ENCODE measurements at regions not wholly inside any gene's neighbourhood (a gene's known extent, or its start where the extent isn't known, plus 50 kb on each side); places are given as distances from the start of the nearest gene placed in this dataset.

- no peak for DNase-seq (ENCODE audit: low read depth in 2 of 2)
Measured at GRCh38 chr6:45791211-45792168, 224.2 kb downstream of the CLIC5 start.

GRCh38 chr6:45789238-45789637, 226.4 kb downstream of the CLIC5 start:
- DNase-seq (ENCODE audit: low read depth in 2 of 2): no peak

- DNase-seq (ENCODE audit: low read depth in 2 of 2): no peak
Measured at GRCh38 chr6:45787384-45787783, 228.3 kb downstream of the CLIC5 start.

- no peak for DNase-seq (ENCODE audit: low read depth in 2 of 2)
Measured at GRCh38 chr6:45786355-45786781, 229.3 kb downstream of the CLIC5 start.

GRCh38 chr6:45784250-45784649, 231.4 kb downstream of the CLIC5 start:
- DNase-seq (ENCODE audit: low read depth in 2 of 2): no peak

- no peak for DNase-seq (ENCODE audit: low read depth in 2 of 2)
Measured at GRCh38 chr6:45783716-45784115, 231.9 kb downstream of the CLIC5 start.

GRCh38 chr6:45781890-45782289, 233.8 kb downstream of the CLIC5 start:
- DNase-seq (ENCODE audit: low read depth in 2 of 2): no peak

GRCh38 chr6:45780523-45780922, 235.1 kb downstream of the CLIC5 start:
- no peak for DNase-seq (ENCODE audit: low read depth in 2 of 2)

GRCh38 chr6:45775026-45775697, 240.5 kb downstream of the CLIC5 start:
- no peak for DNase-seq (ENCODE audit: low read depth in 2 of 2)

- DNase-seq (ENCODE audit: low read depth in 2 of 2): no peak
Measured at GRCh38 chr6:45773906-45774305, 241.8 kb downstream of the CLIC5 start.

GRCh38 chr6:45772886-45773495, 242.7 kb downstream of the CLIC5 start:
- DNase-seq (ENCODE audit: low read depth in 2 of 2): no peak

GRCh38 chr6:45772051-45772450, 243.6 kb downstream of the CLIC5 start:
- no peak for DNase-seq (ENCODE audit: low read depth in 2 of 2)

GRCh38 chr6:45763281-45763680, 252.4 kb downstream of the CLIC5 start:
- DNase-seq (ENCODE audit: low read depth in 2 of 2): no peak

GRCh38 chr6:45759472-45759810, 256.2 kb downstream of the CLIC5 start:
- DNase-seq (ENCODE audit: low read depth in 2 of 2): no peak

GRCh38 chr6:45758787-45759471, 256.7 kb downstream of the CLIC5 start:
- no peak for DNase-seq (ENCODE audit: low read depth in 2 of 2)

- DNase-seq (ENCODE audit: low read depth in 2 of 2): no peak
Measured at GRCh38 chr6:45757443-45758130, 258.1 kb downstream of the CLIC5 start.

- no peak for DNase-seq (ENCODE audit: low read depth in 2 of 2)
Measured at GRCh38 chr6:45756606-45757005, 259.1 kb downstream of the CLIC5 start.

GRCh38 chr6:45754432-45754831, 261.2 kb downstream of the CLIC5 start:
- DNase-seq (ENCODE audit: low read depth in 2 of 2): no peak

GRCh38 chr6:45746046-45746445, 269.6 kb downstream of the CLIC5 start:
- no peak for DNase-seq (ENCODE audit: low read depth in 2 of 2)

GRCh38 chr6:45743028-45743615, 272.5 kb downstream of the CLIC5 start:
- DNase-seq (ENCODE audit: low read depth in 2 of 2): no peak

- no peak for DNase-seq (ENCODE audit: low read depth in 2 of 2)
Measured at GRCh38 chr6:45742591-45742990, 273.1 kb downstream of the CLIC5 start.

Measured in stimulated activated CD4-positive, alpha-beta T cell treated with anti-CD3 and anti-CD28 coated beads, Interleukin-1b, Interleukin-23, amount 100 ng/mL, for 1 hour (primary cell).